HG03575 (cell line): ENCODE measurements at regions not wholly inside any gene's neighbourhood (a gene's known extent, or its start where the extent isn't known, plus 50 kb on each side); places are given as distances from the start of the nearest gene placed in this dataset.
"Not testable (repeated sequence)": the region's sequence is repeated elsewhere in the genome, so short reads cannot be mapped to it uniquely, and the experiment has no call there.

ENCODE experiments used
- ATAC-seq: cut with Tn5 transposase; IDR thresholded peaks from one replicate; pipeline ENCODE4 v1.9.1; 2021; ENCODE audit not compliant: unreplicated experiment, insufficient number of reproducible peaks, low FRiP score; ENCODE audit errors: extremely low read depth

DNA sequence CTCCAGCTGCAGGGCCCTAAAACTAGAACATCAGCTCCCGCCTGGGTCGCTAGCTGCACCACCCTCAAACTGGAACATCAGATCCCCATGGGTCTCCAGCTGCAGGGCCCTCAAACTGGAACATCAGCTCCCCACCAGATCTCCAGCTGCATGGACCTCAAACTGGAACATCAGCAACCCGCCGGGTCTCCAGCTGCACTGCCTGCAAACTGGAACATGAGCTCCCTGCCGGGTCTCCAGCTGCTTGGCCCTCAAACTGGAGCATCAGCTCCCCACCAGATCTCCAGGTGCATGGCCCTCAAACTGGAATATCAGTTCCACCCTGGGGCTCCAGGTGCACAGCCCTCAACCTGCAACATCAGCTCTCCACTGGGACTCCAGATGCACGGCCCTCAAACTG, 82.7 kb downstream of the TFRC start:
- not testable (repeated sequence) for ATAC-seq

GRCh38 chr3:195996314-195996713, 85.6 kb downstream of the TFRC start:
- ATAC-seq, result not testable (repeated sequence)

DNA sequence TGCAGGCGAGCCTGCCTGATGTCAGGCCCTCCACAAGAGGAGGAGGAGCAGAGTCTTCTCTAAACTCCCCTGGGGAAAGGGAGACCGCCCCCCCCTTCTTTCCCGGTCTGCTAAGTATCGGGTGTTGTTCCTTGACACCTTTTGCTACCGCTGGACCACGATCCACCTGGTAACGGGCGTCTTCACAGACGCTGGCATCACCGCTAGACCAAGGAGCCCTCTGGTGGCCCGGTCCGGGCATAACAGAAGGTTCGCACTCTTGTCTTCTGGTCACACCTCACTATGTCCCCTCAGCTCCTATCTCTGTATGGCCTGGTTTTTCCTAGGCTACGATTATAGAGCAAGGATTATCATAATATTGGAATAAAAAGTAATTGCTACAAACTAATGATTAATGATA, 86.0 kb upstream of the TNK2 start:
- ATAC-seq, result not testable (repeated sequence)

DNA sequence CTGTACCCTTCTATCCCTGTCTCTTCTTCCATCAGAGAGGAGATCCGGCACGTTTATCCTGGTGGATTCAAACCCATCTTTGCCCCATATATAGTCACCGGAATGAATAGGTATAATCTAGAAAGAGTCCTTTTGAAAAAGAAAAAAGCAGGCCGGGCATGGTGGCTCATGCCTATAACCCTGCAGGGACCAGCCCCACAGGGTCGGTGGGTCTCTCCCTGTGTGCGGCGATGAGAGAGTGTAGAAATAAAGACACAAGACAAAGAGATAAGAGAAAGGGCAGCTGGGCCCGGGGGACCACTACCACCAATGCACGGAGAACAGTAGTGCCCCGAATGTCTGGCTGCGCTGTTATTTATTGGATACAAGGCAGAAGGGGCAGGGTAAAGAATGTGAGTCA, 85.3 kb upstream of the TNK2 start:
- ATAC-seq, result not testable (repeated sequence)

DNA sequence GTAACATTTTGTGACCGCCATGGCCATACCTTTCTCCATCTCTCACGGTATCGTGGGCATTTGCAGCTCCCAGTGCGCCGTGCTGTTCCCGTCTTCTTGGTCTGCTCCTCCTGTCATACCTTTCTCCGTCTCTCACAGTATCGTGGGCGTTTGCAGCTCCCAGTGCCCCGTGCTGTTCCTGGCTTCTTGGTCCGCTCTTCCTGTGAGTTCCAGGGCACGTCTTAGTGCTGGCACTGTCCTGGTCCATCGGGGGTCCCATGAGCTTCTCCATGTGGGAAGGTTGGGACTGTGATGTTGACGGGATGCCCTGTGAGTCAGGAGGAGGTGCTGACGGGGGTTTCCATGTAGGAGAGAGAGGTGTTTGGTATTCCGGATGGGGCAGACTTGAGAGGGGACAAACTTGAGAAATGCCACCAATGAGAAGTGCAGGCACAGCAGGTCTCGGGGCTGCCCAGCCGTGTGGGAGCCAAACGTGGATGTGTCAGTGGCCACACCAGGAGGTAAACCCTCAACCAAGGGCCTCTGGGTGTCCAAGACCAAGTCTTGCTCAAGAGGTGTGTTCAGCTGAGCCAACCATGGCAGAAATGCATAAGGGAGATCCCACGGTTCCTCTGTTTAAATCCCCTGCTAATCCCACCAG, 84.7 kb upstream of the TNK2 start:
- not testable (repeated sequence) for ATAC-seq

- not testable (repeated sequence) for ATAC-seq
These were observed 83.6 kb upstream of the TNK2 start for GRCh38 chr3:195991986-195992385.

DNA sequence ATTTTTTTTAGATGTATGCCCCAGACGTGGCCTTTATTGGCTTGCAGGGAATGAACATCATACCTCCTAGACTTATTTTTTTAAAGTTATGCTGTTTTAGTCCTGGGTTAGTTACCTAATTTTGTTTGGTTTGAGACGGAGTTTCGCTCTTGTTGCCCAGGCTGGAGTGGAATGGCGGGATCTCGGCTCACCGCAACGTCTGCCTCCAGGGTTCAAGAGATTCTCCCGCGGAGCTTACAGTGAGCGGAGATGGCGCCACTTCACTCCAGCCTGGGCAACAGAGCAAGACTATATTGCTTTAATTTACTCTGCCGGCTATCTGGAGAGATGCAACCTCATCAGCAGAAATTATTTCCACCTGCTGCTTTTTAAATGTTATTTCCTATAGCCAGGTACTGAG, 82.9 kb upstream of the TNK2 start:
- ATAC-seq, result not testable (repeated sequence)

- ATAC-seq, result not testable (repeated sequence)
These were observed 82.5 kb upstream of the TNK2 start for GRCh38 chr3:195990841-195991174.

DNA sequence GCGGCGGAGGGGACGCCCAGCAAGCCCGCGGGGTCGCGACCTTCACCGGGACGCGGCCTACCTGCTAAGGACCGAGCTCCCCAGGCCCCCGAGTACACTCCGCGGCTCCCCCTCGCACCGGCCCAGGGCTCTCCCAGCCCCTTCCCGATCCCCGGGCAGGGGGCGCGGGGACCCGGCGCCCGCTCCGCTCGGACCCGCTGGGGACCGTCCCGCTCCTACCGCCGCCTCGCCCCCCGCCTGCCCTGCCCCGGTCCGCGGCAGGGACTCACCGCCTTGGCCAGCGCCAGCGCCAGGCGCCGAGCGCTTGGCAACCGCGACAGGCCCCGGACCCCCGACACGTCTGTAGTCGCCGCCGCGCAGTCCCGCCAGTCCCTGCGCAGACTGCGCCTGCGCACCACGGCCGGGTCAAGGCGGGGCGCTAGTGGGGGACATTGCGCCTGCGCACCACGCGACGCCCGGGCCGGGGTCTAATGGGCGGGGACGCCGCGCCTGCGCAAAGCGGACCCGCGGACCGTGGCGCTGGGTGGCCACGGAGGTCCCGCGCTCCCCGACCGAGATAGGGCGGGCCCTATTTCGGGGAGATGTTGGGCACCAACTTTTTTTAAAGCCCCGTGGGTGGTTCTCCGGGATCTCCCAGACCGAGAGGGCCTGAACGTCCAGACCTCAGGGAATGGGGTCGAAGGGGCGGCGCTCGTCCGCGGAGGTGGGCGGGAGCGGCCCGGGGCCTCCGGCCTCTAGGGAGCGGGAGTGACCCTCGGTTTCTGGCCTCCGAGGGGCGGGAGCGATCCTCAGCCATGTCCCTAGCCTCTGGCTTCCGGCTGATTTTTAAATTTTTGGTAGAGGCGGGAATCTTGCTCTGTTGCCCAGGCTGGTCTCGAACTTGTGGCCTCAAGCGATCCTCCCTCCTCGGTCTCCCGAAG, 81.8 kb upstream of the TNK2 start:
- ATAC-seq, result peak; percentile 30

DNA sequence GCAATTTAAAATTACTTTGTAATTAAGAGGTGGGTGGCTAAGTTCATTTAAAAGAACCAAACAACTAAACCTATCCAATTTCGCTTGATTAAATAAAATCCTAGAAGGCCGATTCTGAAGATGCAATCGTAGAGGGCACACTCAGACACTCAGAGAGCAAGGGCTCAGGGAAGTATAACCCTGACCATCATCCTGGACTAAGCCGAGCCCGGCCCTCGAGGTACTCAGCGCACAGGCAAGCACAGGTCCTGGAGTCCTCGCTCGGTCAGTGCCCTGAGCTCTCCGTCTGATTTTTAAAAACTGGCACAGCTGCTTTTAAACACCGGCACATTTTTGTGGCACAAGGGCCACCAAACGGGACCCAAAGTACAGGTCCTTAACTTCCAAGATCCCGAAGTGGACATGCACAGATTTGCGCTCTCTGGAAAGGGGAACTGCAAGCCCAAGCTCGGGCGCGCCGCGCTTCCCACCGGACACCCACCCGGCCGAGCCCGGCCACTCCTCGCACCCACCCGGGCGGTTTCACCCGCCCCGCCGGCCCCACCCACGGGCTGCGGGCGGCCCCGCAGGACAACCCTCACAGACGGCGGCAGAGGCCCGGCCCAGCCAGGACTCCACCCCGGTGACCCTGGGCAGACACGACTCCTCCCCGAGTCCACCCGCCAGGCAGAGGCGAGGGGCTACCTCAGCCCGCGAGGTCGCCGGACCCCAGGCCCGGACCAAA, 81.0 kb upstream of the TNK2 start:
- ATAC-seq, result peak; percentile 5

DNA sequence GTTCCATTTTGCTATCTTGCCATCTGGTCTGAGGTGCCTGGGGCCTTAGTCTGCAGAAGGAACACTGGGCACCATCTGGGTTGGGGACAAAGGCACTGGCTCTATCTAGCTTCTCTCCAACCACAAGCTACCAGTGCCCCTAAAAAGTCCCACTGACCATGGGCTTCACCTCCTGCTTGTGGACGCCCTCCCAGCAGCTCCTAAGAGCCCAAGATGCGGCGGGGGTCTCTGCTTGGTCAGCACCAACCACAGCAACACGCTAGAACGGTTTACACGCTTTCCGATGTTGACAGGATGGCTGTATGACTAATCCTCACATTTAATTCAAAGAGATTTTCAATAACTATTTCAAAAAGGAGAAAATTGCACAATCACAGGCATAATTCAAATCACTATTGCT, 80.4 kb upstream of the TNK2 start:
- not testable (repeated sequence) for ATAC-seq

GRCh38 chr3:195987001-195987400, 78.7 kb upstream of the TNK2 start:
- not testable (repeated sequence) for ATAC-seq

- ATAC-seq, result not testable (repeated sequence)
These were observed 78.2 kb upstream of the TNK2 start for GRCh38 chr3:195986576-195986975.

- not testable (repeated sequence) for ATAC-seq
These were observed 77.1 kb upstream of the TNK2 start for GRCh38 chr3:195985348-195985920.

DNA sequence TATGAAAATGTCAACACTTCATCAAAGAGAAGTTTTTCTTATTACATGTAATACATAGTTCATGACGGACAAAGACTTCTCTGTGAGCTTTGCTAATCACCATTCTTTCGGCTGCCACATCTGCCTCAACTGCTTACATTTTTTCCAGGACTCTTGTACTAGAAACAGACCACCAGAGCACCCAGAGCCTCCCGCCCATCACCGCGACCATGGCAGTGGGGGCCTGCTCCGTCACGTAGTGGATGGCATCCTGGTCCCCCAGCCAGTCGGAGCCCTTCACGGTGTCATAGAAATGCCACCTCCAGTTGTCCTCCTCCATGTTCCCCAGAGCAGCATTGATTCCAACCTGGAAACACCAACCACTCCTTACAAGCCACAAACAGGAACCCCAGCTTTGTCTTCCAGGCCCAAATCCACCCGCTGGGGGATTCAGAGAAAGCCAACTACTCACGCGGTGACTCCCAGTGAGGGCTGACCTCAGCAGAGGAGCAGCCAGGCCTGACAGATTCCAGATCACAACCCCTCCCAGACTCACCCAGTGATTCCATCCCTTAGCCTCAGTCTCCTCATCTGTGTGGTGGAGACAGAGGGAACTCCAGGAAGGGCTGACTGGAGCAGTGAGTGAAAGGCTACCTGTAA, 76.2 kb upstream of the TNK2 start:
- ATAC-seq, result not testable (repeated sequence)

- ATAC-seq, result not testable (repeated sequence)
These were observed 75.5 kb upstream of the TNK2 start for GRCh38 chr3:195983880-195984279.

GRCh38 chr3:195982754-195983153, 74.4 kb upstream of the TNK2 start:
- ATAC-seq, result not testable (repeated sequence)

DNA sequence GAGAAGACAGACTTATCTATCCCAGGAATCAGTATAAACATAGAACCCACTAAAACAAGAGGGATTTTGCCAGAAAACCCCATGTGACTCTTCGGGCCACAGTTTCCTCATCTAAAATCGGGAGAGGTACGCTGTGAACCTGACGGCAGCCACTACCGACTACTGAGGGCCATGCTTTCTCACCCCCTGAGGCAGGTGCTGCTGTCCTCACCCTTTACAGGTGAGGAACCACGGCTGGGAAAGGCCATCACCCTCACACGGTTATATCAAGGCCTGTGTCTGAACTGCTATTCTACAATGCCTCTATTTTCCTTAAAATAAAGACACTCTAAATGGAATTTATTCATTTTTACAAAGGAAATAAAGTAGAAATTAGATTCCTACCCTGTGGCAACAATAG, 73.4 kb upstream of the TNK2 start:
- not testable (repeated sequence) for ATAC-seq

DNA sequence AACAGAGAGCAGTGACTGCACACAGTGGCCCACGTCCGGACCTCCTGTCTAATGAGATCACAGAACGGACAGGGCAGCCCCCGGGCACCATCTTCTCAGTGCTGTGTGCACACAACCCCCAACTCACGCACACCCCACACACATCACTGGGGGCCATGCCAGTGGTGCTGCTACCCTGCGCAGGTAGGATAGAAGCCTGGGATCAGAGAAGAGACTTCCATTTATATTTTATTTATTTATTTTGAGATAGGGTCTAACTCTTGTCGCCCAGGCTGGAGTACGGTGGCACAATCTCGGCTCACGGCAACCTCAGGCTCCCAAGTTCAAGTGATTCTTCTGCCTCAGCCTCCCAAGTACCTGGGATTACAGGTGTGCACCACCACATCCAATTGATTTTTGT, 71.5 kb upstream of the TNK2 start:
- not testable (repeated sequence) for ATAC-seq
